Esophagus squamous epithelium (tissue), 5 donors: ENCODE measurements at regions not wholly inside any gene's neighbourhood (a gene's known extent, or its start where the extent isn't known, plus 50 kb on each side); places are given as distances from the start of the nearest gene placed in this dataset.

ENCODE experiments used
- DNase-seq: peaks from one replicate; lab custom pipeline; 2025; lab: John Stamatoyannopoulos, UW
- H3K27ac ChIP-seq, 4 donors: fragments of 200-600 bp; sonication (generic); one replicate each; pipeline ENCODE4 v1.5.1; 2016 to 2019; ENCODE audit warnings: mild to moderate bottlenecking in 1 of 4
- H3K27me3 ChIP-seq, 4 donors: fragments of 200-600 bp; sonication (generic); 1 replicate in 3 of 4; 2 replicates in 1 of 4; pipeline versions ENCODE4 v1.5.1 to v1.6.0; 2017 to 2021; ENCODE audit warnings: antibody characterized with exemption in 1 of 4
- H3K36me3 ChIP-seq, 3 donors: fragments of 200-600 bp; sonication (generic); one replicate each; pipeline ENCODE4 v1.5.1; 2016 to 2019
- H3K4me1 ChIP-seq, 3 donors: fragments of 200-600 bp; sonication (generic); one replicate each; pipeline ENCODE4 v1.5.1; 2017 to 2019
- H3K4me3 ChIP-seq, 4 donors: fragments of 200-600 bp; sonication (generic); 1 replicate in 3 of 4; 2 replicates in 1 of 4; pipeline ENCODE4 v1.5.1; 2016 to 2019; ENCODE audit warnings: mild to moderate bottlenecking in 2 of 4, moderate library complexity in 1 of 4
- H3K9me3 ChIP-seq, 3 donors: fragments of 200-600 bp; sonication (generic); one replicate each; pipeline ENCODE4 v1.5.1; 2016 to 2019
- CTCF ChIP-seq, 6 experiments: fragments of 450-650 bp in 4 of 6; fragments of 200-600 bp in 2 of 6; sonication (generic) in 2 of 6; IDR thresholded peaks; one replicate each; pipeline ENCODE4 v1.5.1; 2016 to 2019; ENCODE audit warnings: antibody characterized with exemption in 6 of 6, mild to moderate bottlenecking in 4 of 6, moderate library complexity in 4 of 6
- POLR2A ChIP-seq, 4 donors: fragments of 450-650 bp; IDR thresholded peaks; one replicate each; pipeline ENCODE4 v1.6.1; 2017; ENCODE audit warnings: antibody characterized with exemption in 4 of 4, mild to moderate bottlenecking in 4 of 4, moderate library complexity in 3 of 4
- WGBS, 2 donors: methylation state at CpG; one replicate each; pipeline ENCODE4 v1.1.5; 2018; 5-methylcytosine and 5-hydroxymethylcytosine counted together
- intact Hi-C: fragments of 100-400 bp; cut with DNase I; formaldehyde crosslinking; loops from one replicate; pipeline ENCODE4 v1.15.0; 2022
- donor health status: DM: yes; HTN: yes; CAD: no.

DNA sequence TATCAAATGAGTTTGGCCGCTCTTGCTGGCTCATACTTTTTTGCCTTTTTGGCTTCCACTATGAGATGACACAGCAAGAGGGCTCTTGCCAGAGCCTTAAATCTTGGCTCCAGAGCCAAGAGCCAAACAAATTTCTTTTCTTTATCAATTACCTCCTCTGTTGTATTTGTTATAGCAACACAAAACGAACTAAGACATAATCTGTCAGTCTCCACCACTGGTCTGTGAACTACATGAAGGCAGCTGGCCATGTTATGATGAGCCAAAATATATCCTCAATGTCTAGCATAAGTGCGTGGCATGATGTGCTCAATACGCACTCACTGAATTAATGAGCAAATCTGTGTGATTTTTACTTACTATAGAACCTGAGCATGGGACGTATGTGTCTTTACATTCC lies 220.0 kb upstream of the ZNF217 start:
- H3K36me3 ChIP-seq = no peaks in the 10 kb centered on the region
- TF ChIP-seq POLR2A (IDR thresholded peaks at IDR 0.05) = no peak
- no peak for TF ChIP-seq CTCF (IDR thresholded peaks at IDR 0.05)
- DNase-seq = no peak
- peaks cover 0 to 22% (median 0%) of the 10 kb centered on the region in 3 donors for H3K4me1 ChIP-seq
- no peak overlapping the region for H3K27ac ChIP-seq
- no peak overlapping the region for H3K4me3 ChIP-seq
- H3K9me3 ChIP-seq = no peaks in the 10 kb centered on the region
- 48 to 71% methylated on average over 5 of the region's 5 CpGs for WGBS, 2 donors
- intact Hi-C loops = no loop called here
- H3K27me3 ChIP-seq = no peaks in the 10 kb centered on the region

DNA sequence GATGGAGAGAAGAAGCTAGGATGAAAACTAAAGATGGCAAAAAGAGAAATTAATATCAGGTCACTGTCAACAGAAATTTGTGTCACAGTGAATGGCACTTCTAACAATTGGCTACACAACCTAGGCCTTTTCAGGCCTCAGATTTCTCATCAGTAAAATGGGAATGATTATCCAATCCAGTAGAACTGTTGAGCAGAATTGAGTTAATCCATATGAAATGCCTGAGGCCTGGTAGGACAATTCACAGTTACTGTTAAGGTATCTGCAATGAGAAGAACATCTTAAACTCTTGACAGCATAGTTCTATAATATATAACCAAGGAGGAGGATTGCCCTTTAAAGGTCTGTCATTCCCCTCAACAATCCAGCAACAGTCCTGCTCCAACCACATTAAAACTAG lies 217.9 kb upstream of the ZNF217 start:
- intact Hi-C loops = no loop called here
- Histone ChIP-seq H3K27me3 (no peaks in the 10 kb centered on the region), H3K9me3 (no peaks in the 10 kb centered on the region), H3K4me1 (peaks cover 0 to 23% (median 0%) of the 10 kb centered on the region in 3 donors), H3K36me3 (no peaks in the 10 kb centered on the region), H3K4me3 (no peak overlapping the region), H3K27ac (no peak overlapping the region)
- no peak for DNase-seq
- TF ChIP-seq CTCF (IDR thresholded peaks at IDR 0.05) = no peak
- TF ChIP-seq POLR2A (IDR thresholded peaks at IDR 0.05) = no peak

DNA sequence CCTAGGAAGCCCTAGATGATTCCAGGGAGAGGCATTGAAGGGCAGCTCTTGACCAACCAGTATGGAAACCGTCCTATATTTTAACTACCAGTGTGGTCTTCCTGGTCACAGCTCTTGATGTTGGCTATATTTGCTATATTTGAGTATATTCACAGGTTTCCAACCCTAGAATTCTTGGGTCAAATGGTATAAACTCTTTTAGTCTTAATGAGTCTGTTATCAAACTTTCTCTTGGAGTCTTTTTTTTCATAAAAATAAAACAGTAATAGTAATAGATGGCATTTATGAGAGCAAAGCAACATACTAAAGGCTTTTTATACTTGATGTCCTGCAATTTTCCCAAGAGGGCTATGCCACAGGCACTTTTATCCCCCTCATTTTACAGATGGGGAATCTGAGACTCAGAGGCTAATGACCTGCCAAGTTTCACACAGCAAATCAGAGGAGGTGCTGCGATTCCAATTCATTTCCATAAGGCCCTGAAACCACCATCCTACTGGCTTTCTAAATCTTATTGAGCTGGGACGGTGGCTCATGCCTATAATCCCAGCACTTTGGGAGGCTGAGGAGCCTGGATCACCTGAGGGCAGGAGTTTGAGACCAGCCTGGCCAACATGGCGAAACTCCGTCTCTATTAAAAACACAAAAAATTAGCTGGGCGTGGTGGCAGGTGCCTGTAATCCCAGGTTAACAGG lies 217.2 kb upstream of the ZNF217 start:
- 73 to 75% methylated on average over 5 to 6 of the region's 6 CpGs for WGBS, 2 donors
- no peaks in the 10 kb centered on the region for H3K9me3 ChIP-seq
- TF ChIP-seq POLR2A (IDR thresholded peaks at IDR 0.05) = no peak
- TF ChIP-seq CTCF (IDR thresholded peaks at IDR 0.05) = no peak

GRCh38 chr20:53809728-53810365 lies 216.2 kb upstream of the ZNF217 start:
- no peak for DNase-seq
- Histone ChIP-seq H3K27ac (no peak overlapping the region), H3K4me1 (peaks cover 0 to 39% (median 4%) of the 10 kb centered on the region in 3 donors), H3K9me3 (no peaks in the 10 kb centered on the region), H3K36me3 (no peaks in the 10 kb centered on the region), H3K4me3 (no peak overlapping the region), H3K27me3 (no peaks in the 10 kb centered on the region)
- TF ChIP-seq CTCF (IDR thresholded peaks at IDR 0.05) = no peak
- TF ChIP-seq POLR2A (IDR thresholded peaks at IDR 0.05) = no peak
- 66 to 83% methylated on average over 2 of the region's 2 CpGs for WGBS, 2 donors
- intact Hi-C loops = no loop called here

More for the DNA sequence above, 217.2 kb upstream of the ZNF217 start:
- no peaks in the 10 kb centered on the region for H3K36me3 ChIP-seq
- H3K4me1 ChIP-seq = peaks cover 0 to 29% (median 0%) of the 10 kb centered on the region in 3 donors
- H3K27ac ChIP-seq = no peak overlapping the region
- intact Hi-C loops = no loop called here
- DNase-seq = no peak
- no peak overlapping the region for H3K4me3 ChIP-seq
- H3K27me3 ChIP-seq = no peaks in the 10 kb centered on the region

GRCh38 chr20:53809217-53809616 lies 215.6 kb upstream of the ZNF217 start:
- Histone ChIP-seq H3K4me3 (no peak overlapping the region), H3K4me1 (peaks cover 0 to 36% (median 4%) of the 10 kb centered on the region in 3 donors), H3K27ac (no peak overlapping the region), H3K27me3 (no peaks in the 10 kb centered on the region), H3K36me3 (no peaks in the 10 kb centered on the region), H3K9me3 (no peaks in the 10 kb centered on the region)
- 42 to 55% methylated on average over 2 of the region's 2 CpGs for WGBS, 2 donors
- DNase-seq = no peak
- intact Hi-C loops = no loop called here
- TF ChIP-seq POLR2A (IDR thresholded peaks at IDR 0.05) = no peak
- no peak for TF ChIP-seq CTCF (IDR thresholded peaks at IDR 0.05)
